ENCODE measurements at regions not wholly inside any gene's neighbourhood (a gene's known extent, or its start where the extent isn't known, plus 50 kb on each side); places are given as distances from the start of the nearest gene placed in this dataset.

GRCh38 chr7:142590830-142591457 is 158.3 kb upstream of the PRSS1 start:
- H3K4me3 ChIP-seq (replicated peaks in 1 of 4; ENCODE audit: control extremely low read depth in 1 of 4, insufficient read depth in 1 of 4, low read depth in 3 of 4, low read length in 4 of 4), result no peak overlapping the region
- no peak for TF ChIP-seq EZH2 (IDR thresholded peaks at IDR 0.05; ENCODE audit: low read length, missing control alignments)
- TF ChIP-seq, protein P1, sequence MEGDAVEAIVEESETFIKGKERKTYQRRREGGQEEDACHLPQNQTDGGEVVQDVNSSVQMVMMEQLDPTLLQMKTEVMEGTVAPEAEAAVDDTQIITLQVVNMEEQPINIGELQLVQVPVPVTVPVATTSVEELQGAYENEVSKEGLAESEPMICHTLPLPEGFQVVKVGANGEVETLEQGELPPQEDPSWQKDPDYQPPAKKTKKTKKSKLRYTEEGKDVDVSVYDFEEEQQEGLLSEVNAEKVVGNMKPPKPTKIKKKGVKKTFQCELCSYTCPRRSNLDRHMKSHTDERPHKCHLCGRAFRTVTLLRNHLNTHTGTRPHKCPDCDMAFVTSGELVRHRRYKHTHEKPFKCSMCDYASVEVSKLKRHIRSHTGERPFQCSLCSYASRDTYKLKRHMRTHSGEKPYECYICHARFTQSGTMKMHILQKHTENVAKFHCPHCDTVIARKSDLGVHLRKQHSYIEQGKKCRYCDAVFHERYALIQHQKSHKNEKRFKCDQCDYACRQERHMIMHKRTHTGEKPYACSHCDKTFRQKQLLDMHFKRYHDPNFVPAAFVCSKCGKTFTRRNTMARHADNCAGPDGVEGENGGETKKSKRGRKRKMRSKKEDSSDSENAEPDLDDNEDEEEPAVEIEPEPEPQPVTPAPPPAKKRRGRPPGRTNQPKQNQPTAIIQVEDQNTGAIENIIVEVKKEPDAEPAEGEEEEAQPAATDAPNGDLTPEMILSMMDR (conservative IDR thresholded peaks at IDR 0.05 in 1 of 2, IDR thresholded peaks at IDR 0.05 in 1 of 2; ENCODE audit: low read depth in 1 of 2, low read length in 2 of 2), result no peak
- H3K9ac ChIP-seq (ENCODE audit: insufficient read depth, low read length), result no peak overlapping the region
- no peak for DNase-seq (ENCODE audit: low read depth in 2 of 2)
- H3K9me3 ChIP-seq (ENCODE audit: control insufficient read depth, insufficient read depth, low read depth, low read length), result no peaks in the 10 kb centered on the region
- H3K36me3 ChIP-seq (ENCODE audit: control insufficient read depth, insufficient read depth, low read length), result no peaks in the 10 kb centered on the region
- H3K27ac ChIP-seq (ENCODE audit: insufficient read depth, low read length), result no peak overlapping the region
- H3K79me2 ChIP-seq (ENCODE audit: control insufficient read depth, insufficient read depth, low read length), result no peaks in the 10 kb centered on the region
- H4K20me1 ChIP-seq (ENCODE audit: control insufficient read depth, extremely low read depth, insufficient read depth, low read length), result no peaks in the 10 kb centered on the region
- H2AFZ ChIP-seq (ENCODE audit: low read length), result no peak overlapping the region
- no peak overlapping the region for H3K4me2 ChIP-seq (ENCODE audit: extremely low read depth, insufficient read depth, low read length)
- no peaks in the 10 kb centered on the region for H3K27me3 ChIP-seq (ENCODE audit: control insufficient read depth, insufficient read depth, low read length)
- H3K4me1 ChIP-seq (ENCODE audit: control insufficient read depth, extremely low read depth, insufficient read depth, low read length), result no peaks in the 10 kb centered on the region

GRCh38 chr7:142590077-142590476 is 159.2 kb upstream of the PRSS1 start:
- no peak overlapping the region for H3K27ac ChIP-seq (ENCODE audit: insufficient read depth, low read length)
- no peaks in the 10 kb centered on the region for H4K20me1 ChIP-seq (ENCODE audit: control insufficient read depth, extremely low read depth, insufficient read depth, low read length)
- no peak overlapping the region for H2AFZ ChIP-seq (ENCODE audit: low read length)
- no peak overlapping the region for H3K4me3 ChIP-seq (replicated peaks in 1 of 4; ENCODE audit: control extremely low read depth in 1 of 4, insufficient read depth in 1 of 4, low read depth in 3 of 4, low read length in 4 of 4)
- H3K79me2 ChIP-seq (ENCODE audit: control insufficient read depth, insufficient read depth, low read length), result no peaks in the 10 kb centered on the region
- DNase-seq (ENCODE audit: low read depth in 2 of 2), result no peak
- H3K4me1 ChIP-seq (ENCODE audit: control insufficient read depth, extremely low read depth, insufficient read depth, low read length), result no peaks in the 10 kb centered on the region
- no peaks in the 10 kb centered on the region for H3K9me3 ChIP-seq (ENCODE audit: control insufficient read depth, insufficient read depth, low read depth, low read length)
- no peak overlapping the region for H3K4me2 ChIP-seq (ENCODE audit: extremely low read depth, insufficient read depth, low read length)
- TF ChIP-seq, protein P1 (conservative IDR thresholded peaks at IDR 0.05 in 1 of 2, IDR thresholded peaks at IDR 0.05 in 1 of 2; ENCODE audit: low read depth in 1 of 2, low read length in 2 of 2), result no peak
- TF ChIP-seq EZH2 (IDR thresholded peaks at IDR 0.05; ENCODE audit: low read length, missing control alignments), result no peak
- no peaks in the 10 kb centered on the region for H3K27me3 ChIP-seq (ENCODE audit: control insufficient read depth, insufficient read depth, low read length)
- no peaks in the 10 kb centered on the region for H3K36me3 ChIP-seq (ENCODE audit: control insufficient read depth, insufficient read depth, low read length)
- H3K9ac ChIP-seq (ENCODE audit: insufficient read depth, low read length), result no peak overlapping the region

GRCh38 chr7:142587578-142588191 is 161.6 kb upstream of the PRSS1 start:
- DNase-seq (ENCODE audit: low read depth in 2 of 2), result peak; percentile 72 to 75

More at GRCh38 chr7:142587578-142588191, 161.6 kb upstream of the PRSS1 start:
- no peaks in the 10 kb centered on the region for H3K79me2 ChIP-seq (ENCODE audit: control insufficient read depth, insufficient read depth, low read length)
- H3K4me2 ChIP-seq (ENCODE audit: extremely low read depth, insufficient read depth, low read length), result no peak overlapping the region
- no peaks in the 10 kb centered on the region for H3K9me3 ChIP-seq (ENCODE audit: control insufficient read depth, insufficient read depth, low read depth, low read length)
- no peak for TF ChIP-seq EZH2 (IDR thresholded peaks at IDR 0.05; ENCODE audit: low read length, missing control alignments)
- TF ChIP-seq, protein P1 (conservative IDR thresholded peaks at IDR 0.05 in 1 of 2, IDR thresholded peaks at IDR 0.05 in 1 of 2; ENCODE audit: low read depth in 1 of 2, low read length in 2 of 2), result peak; percentile 68 to 76
- no peaks in the 10 kb centered on the region for H3K27me3 ChIP-seq (ENCODE audit: control insufficient read depth, insufficient read depth, low read length)
- H4K20me1 ChIP-seq (ENCODE audit: control insufficient read depth, extremely low read depth, insufficient read depth, low read length), result no peaks in the 10 kb centered on the region
- H3K27ac ChIP-seq (ENCODE audit: insufficient read depth, low read length), result no peak overlapping the region
- peaks cover 7% of the 10 kb centered on the region for H3K4me1 ChIP-seq (ENCODE audit: control insufficient read depth, extremely low read depth, insufficient read depth, low read length)
- H3K4me3 ChIP-seq (replicated peaks in 1 of 4; ENCODE audit: control extremely low read depth in 1 of 4, insufficient read depth in 1 of 4, low read depth in 3 of 4, low read length in 4 of 4), result no peak overlapping the region
- no peaks in the 10 kb centered on the region for H3K36me3 ChIP-seq (ENCODE audit: control insufficient read depth, insufficient read depth, low read length)
- H2AFZ ChIP-seq (ENCODE audit: low read length), result peak overlapping the region; percentile 3
- H3K9ac ChIP-seq (ENCODE audit: insufficient read depth, low read length), result no peak overlapping the region
